Endodermal cell (in vitro differentiated cells): ENCODE measurements at regions not wholly inside any gene's neighbourhood (a gene's known extent, or its start where the extent isn't known, plus 50 kb on each side); places are given as distances from the start of the nearest gene placed in this dataset.
"Not testable (repeated sequence)": the region's sequence is repeated elsewhere in the genome, so short reads cannot be mapped to it uniquely, and the experiment has no call there.

ENCODE experiments used
- DNase-seq: peaks from one replicate; pipeline ENCODE4 v3.0.0-alpha.2; 2017
- H3K27ac ChIP-seq: 2 replicates; pipeline ENCODE4 v1.5.1; 2013; ENCODE audit warnings: mild to moderate bottlenecking, low read depth, low read length, moderate library complexity
- H3K27me3 ChIP-seq: 2 replicates; pipeline ENCODE4 v1.6.1; 2013; ENCODE audit warnings: mild to moderate bottlenecking, low read length, moderate library complexity; ENCODE audit not compliant: insufficient read depth, control insufficient read depth, poor library complexity, severe bottlenecking
- H3K36me3 ChIP-seq: 2 replicates; pipeline ENCODE4 v1.7.0; 2013; ENCODE audit warnings: mild to moderate bottlenecking, low read length, moderate library complexity; ENCODE audit not compliant: control insufficient read depth, insufficient read depth
- H3K4me1 ChIP-seq: one replicate; pipeline ENCODE4 v1.7.0; 2013; ENCODE audit warnings: low read length; ENCODE audit not compliant: control insufficient read depth, insufficient read depth
- H3K4me3 ChIP-seq: 2 replicates; pipeline ENCODE4 v1.5.1; 2013; ENCODE audit warnings: mild to moderate bottlenecking, low read length, moderate library complexity
- H3K9ac ChIP-seq: 2 replicates; pipeline ENCODE4 v1.6.1; 2013; ENCODE audit warnings: mild to moderate bottlenecking, low read length, moderate library complexity; ENCODE audit not compliant: poor library complexity, severe bottlenecking; ENCODE audit errors: extremely low read depth
- H3K9me3 ChIP-seq: 2 replicates; pipeline ENCODE4 v1.6.1; 2013; ENCODE audit warnings: mild to moderate bottlenecking, low read length, moderate library complexity; ENCODE audit not compliant: control insufficient read depth
- H3K27ac Mint-ChIP-seq: 2 replicates; pipeline ENCODE4 v1.8.0; 2020; ENCODE audit warnings: mixed read lengths
- H3K27me3 Mint-ChIP-seq: 2 replicates; pipeline ENCODE4 v1.8.0; 2021; ENCODE audit warnings: mild to moderate bottlenecking, mixed read lengths; ENCODE audit not compliant: insufficient read depth
- H3K36me3 Mint-ChIP-seq: 2 replicates; pipeline ENCODE4 v1.8.0; 2020; ENCODE audit warnings: low read depth, mixed read lengths
- H3K4me1 Mint-ChIP-seq: 2 replicates; pipeline ENCODE4 v1.8.0; 2020; ENCODE audit warnings: mixed read lengths
- H3K4me3 Mint-ChIP-seq: 2 replicates; pipeline ENCODE4 v1.8.0; 2020; ENCODE audit warnings: mild to moderate bottlenecking, moderate library complexity, mixed read lengths
- H3K9me3 Mint-ChIP-seq: 2 replicates; pipeline ENCODE4 v1.8.0; 2020; ENCODE audit warnings: mild to moderate bottlenecking, mixed read lengths
- WGBS, 2 experiments: methylation state at CpG; one replicate each; pipeline versions ENCODE4 v1.1.5 to v1.1.7; 2013; ENCODE audit warnings: missing lambda C conversion rate in 2 of 2, mixed read lengths in 1 of 2; ENCODE audit not compliant: insufficient coverage in 1 of 2, insufficient read length in 1 of 2; 5-methylcytosine and 5-hydroxymethylcytosine counted together
- TF ChIP-seq, protein P1 (sequence below): fragments of 200-600 bp; sonication (generic); conservative IDR thresholded peaks from 2 replicates; pipeline ENCODE4 v1.5.0; 2021; ENCODE audit warnings: antibody characterized with exemption, mild to moderate bottlenecking

DNA sequence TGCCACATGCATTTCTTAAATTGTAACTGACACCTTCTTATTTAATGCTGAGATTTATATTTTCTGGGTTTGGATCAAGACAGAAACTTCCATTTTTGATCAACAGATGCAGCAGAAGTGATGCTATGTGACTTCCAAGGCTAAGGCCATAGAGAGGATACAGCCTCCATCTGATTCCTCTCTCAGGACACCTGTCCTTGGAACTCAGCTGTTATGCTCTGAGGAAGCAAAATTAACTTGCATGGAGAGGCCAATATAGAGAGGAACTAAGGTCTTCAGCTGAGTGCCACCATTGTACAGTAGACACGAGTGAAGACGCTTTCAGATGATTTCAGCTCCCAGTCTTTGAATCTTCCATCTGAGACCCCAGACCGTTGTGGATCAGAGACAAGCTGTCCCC, 296.9 kb upstream of the TBL1XR1 start:
- H3K4me3 Mint-ChIP-seq, result no peak overlapping the region
- H3K9me3 ChIP-seq, result no peaks in the 10 kb centered on the region

DNA sequence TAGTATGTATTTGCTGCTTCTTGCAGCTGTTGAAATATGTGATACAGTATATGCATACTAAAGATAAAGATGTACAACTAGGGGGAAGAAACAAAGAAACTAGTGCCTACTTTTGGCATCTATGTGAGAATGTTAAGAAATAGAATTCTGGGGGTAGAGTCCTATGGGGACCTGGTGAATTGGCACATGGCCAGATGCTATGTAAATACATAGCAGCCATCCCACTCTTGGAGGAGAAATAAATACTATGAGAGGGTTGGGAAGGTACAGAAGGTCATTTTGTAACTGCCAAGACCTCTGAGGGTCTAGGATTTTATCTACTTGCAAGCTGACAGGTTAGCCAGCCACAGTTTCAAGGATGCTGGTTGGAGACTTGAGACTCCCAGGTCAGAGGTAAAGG, 298.3 kb upstream of the TBL1XR1 start:
- Mint-ChIP-seq H3K27ac (no peak overlapping the region), H3K36me3 (no peaks in the 10 kb centered on the region)
- no peak overlapping the region for H3K27ac ChIP-seq

More for the DNA sequence above, 296.9 kb upstream of the TBL1XR1 start:
- no peaks in the 10 kb centered on the region for H3K27me3 Mint-ChIP-seq
- no peak overlapping the region for H3K9ac ChIP-seq
- DNase-seq, result no peak
- H3K4me1 ChIP-seq, result no peaks in the 10 kb centered on the region
- TF ChIP-seq, protein P1, sequence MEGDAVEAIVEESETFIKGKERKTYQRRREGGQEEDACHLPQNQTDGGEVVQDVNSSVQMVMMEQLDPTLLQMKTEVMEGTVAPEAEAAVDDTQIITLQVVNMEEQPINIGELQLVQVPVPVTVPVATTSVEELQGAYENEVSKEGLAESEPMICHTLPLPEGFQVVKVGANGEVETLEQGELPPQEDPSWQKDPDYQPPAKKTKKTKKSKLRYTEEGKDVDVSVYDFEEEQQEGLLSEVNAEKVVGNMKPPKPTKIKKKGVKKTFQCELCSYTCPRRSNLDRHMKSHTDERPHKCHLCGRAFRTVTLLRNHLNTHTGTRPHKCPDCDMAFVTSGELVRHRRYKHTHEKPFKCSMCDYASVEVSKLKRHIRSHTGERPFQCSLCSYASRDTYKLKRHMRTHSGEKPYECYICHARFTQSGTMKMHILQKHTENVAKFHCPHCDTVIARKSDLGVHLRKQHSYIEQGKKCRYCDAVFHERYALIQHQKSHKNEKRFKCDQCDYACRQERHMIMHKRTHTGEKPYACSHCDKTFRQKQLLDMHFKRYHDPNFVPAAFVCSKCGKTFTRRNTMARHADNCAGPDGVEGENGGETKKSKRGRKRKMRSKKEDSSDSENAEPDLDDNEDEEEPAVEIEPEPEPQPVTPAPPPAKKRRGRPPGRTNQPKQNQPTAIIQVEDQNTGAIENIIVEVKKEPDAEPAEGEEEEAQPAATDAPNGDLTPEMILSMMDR, result no peak
- no peak overlapping the region for H3K27ac Mint-ChIP-seq
- no peaks in the 10 kb centered on the region for H3K27me3 ChIP-seq
- H3K36me3 Mint-ChIP-seq, result no peaks in the 10 kb centered on the region
- H3K36me3 ChIP-seq, result no peaks in the 10 kb centered on the region
- H3K9me3 Mint-ChIP-seq, result no peaks in the 10 kb centered on the region
- no peak overlapping the region for H3K4me3 ChIP-seq
- WGBS, 2 experiments, result 93 to 95% methylated on average over 3 of the region's 3 CpGs
- H3K4me1 Mint-ChIP-seq, result peaks cover 4% of the 10 kb centered on the region
- H3K27ac ChIP-seq, result no peak overlapping the region

DNA sequence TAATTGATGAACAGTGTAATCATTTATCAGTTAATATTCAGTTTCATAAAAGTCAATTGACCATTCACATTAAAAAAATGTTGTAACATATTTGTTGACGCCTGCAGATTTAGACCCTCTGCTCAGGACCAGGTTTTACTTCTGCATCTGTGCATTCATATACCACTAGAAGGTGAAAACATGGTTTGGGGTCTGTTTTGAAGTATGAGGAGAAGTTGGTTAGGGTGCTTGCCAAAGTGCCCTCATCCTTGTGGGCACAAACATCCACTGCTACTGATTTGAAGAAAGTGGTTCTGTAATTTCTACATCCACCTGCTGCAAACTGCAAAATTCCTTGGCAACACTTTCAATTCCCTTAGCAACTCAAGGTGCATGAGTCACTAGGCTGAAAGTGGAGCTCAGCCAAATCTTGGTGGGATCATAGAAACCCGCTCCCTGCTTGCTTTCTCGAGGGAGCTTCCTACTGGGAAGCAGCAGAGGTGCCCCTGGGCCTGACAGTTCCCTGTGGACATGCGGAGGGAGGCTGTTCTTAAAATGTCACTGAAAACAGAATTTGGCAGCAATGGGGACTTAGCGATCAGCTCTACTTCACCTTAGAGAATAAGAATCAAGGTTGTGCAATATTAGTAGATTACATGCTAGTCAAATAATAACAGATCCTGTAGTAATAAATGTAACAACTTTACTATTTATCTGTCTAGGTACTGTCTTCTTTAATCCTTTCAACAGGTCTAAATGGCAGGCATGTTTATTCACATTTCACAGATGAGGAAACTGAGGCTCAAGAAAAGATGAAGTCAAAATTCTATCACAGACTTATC, 301.0 kb upstream of the TBL1XR1 start:
- H3K4me3 ChIP-seq, result no peak overlapping the region
- no peaks in the 10 kb centered on the region for H3K27me3 ChIP-seq
- Mint-ChIP-seq H3K9me3 (no peaks in the 10 kb centered on the region), H3K4me1 (no peaks in the 10 kb centered on the region), H3K27ac (no peak overlapping the region), H3K36me3 (no peaks in the 10 kb centered on the region), H3K27me3 (no peaks in the 10 kb centered on the region), H3K4me3 (no peak overlapping the region)
- no peak overlapping the region for H3K27ac ChIP-seq
- H3K36me3 ChIP-seq, result no peaks in the 10 kb centered on the region
- DNase-seq, result no peak
- TF ChIP-seq, protein P1, result no peak
- no peaks in the 10 kb centered on the region for H3K9me3 ChIP-seq
- H3K9ac ChIP-seq, result no peak overlapping the region
- WGBS, 2 experiments, result 89 to 100% methylated on average over 1 to 5 of the region's 5 CpGs
- H3K4me1 ChIP-seq, result no peaks in the 10 kb centered on the region

More for the DNA sequence above, 298.3 kb upstream of the TBL1XR1 start:
- Histone ChIP-seq H3K9me3 (no peaks in the 10 kb centered on the region), H3K9ac (no peak overlapping the region), H3K4me1 (no peaks in the 10 kb centered on the region), H3K36me3 (no peaks in the 10 kb centered on the region), H3K27me3 (no peaks in the 10 kb centered on the region), H3K4me3 (no peak overlapping the region)
- Mint-ChIP-seq H3K4me3 (no peak overlapping the region), H3K4me1 (peaks cover 4% of the 10 kb centered on the region), H3K27me3 (no peaks in the 10 kb centered on the region), H3K9me3 (no peaks in the 10 kb centered on the region)
- no peak for DNase-seq
- TF ChIP-seq, protein P1, result no peak

DNA sequence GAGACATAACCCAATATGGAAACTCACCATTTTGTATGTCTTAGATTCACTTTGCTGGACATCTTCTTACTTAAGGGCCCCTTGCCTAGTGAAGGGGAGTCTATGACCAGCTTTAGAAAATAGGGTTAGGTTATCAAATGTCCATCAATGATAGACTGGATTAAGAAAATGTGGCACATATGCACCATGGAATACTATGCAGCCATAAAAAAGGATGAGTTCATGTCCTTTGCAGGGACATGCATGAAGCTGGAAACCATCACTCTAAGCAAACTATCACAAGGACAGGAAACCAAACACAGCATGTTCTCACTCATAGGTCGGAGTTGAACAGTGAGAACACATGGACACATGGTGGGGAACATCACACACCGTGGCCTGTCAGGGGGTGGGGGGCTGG, 301.8 kb upstream of the TBL1XR1 start:
- not testable (repeated sequence) for H3K9me3 ChIP-seq, H3K4me1 ChIP-seq, H3K27ac Mint-ChIP-seq, H3K27me3 Mint-ChIP-seq, H3K27ac ChIP-seq, H3K9me3 Mint-ChIP-seq, H3K36me3 Mint-ChIP-seq, H3K36me3 ChIP-seq, H3K4me3 ChIP-seq, H3K27me3 ChIP-seq, H3K4me1 Mint-ChIP-seq, H3K4me3 Mint-ChIP-seq, H3K9ac ChIP-seq, DNase-seq
- 87 to 100% methylated on average over 1 to 2 of the region's 2 CpGs for WGBS, 2 experiments
